CD4-positive, CD25-positive, alpha-beta regulatory T cell (primary cell): ENCODE measurements at regions not wholly inside any gene's neighbourhood (a gene's known extent, or its start where the extent isn't known, plus 50 kb on each side); places are given as distances from the start of the nearest gene placed in this dataset.

Source experiments
- ATAC-seq, 2 donors: fragments of 150-1000 bp; cut with Tn5 transposase; one replicate each; pipeline ENCODE4 v1.10.0; 2021; ENCODE audit warnings: low read depth in 2 of 2, moderate number of reproducible peaks in 2 of 2, moderate library complexity in 1 of 2
- DNase-seq, 3 donors: peaks; one replicate each; pipeline versions ENCODE4 v3.0.0 to v3.0.0-alpha.2; 2012 to 2022; ENCODE audit warnings: mixed read lengths in 1 of 3
- H3K27ac ChIP-seq: one replicate; pipeline ENCODE4 v1.7.0; 2013; ENCODE audit warnings: mild to moderate bottlenecking, low read length; ENCODE audit not compliant: insufficient read depth, poor library complexity, severe bottlenecking
- H3K27me3 ChIP-seq: one replicate; pipeline ENCODE4 v1.7.0; 2013; ENCODE audit warnings: low read length; ENCODE audit not compliant: control insufficient read depth, insufficient read depth
- H3K36me3 ChIP-seq: one replicate; pipeline ENCODE4 v1.7.0; 2013; ENCODE audit warnings: mild to moderate bottlenecking, low read length, moderate library complexity; ENCODE audit not compliant: control insufficient read depth, insufficient read depth
- H3K4me1 ChIP-seq: 2 replicates; pipeline ENCODE4 v1.7.0; 2013; ENCODE audit warnings: mild to moderate bottlenecking, low read length; ENCODE audit not compliant: insufficient read depth, control insufficient read depth, poor library complexity, severe bottlenecking
- H3K4me3 ChIP-seq: one replicate; pipeline ENCODE4 v1.7.0; 2013; ENCODE audit warnings: low read depth, mild to moderate bottlenecking, low read length, moderate library complexity
- H3K9me3 ChIP-seq, 2 experiments: 1 replicate in 1 of 2; 2 replicates in 1 of 2; pipeline ENCODE4 v1.7.0; 2013; ENCODE audit warnings: low read length in 2 of 2, mild to moderate bottlenecking in 1 of 2, moderate library complexity in 1 of 2; ENCODE audit not compliant: control insufficient read depth in 2 of 2
- H3K27ac Mint-ChIP-seq, 3 donors: one replicate each; pipeline ENCODE4 v1.8.0; 2020 to 2022; ENCODE audit warnings: mild to moderate bottlenecking in 3 of 3, mixed read lengths in 3 of 3, moderate library complexity in 2 of 3
- H3K27me3 Mint-ChIP-seq: one replicate; pipeline ENCODE4 v1.8.0; 2022; ENCODE audit warnings: mild to moderate bottlenecking, mixed read lengths
- H3K36me3 Mint-ChIP-seq: one replicate; pipeline ENCODE4 v1.8.0; 2020; ENCODE audit warnings: mixed read lengths
- H3K4me1 Mint-ChIP-seq, 4 donors: one replicate each; pipeline ENCODE4 v1.8.0; 2020 to 2022; ENCODE audit warnings: mixed read lengths in 4 of 4, mild to moderate bottlenecking in 1 of 4
- H3K4me3 Mint-ChIP-seq, 4 donors: one replicate each; pipeline ENCODE4 v1.8.0; 2020 to 2022; ENCODE audit warnings: mild to moderate bottlenecking in 4 of 4, mixed read lengths in 4 of 4, moderate library complexity in 3 of 4
- H3K9me3 Mint-ChIP-seq, 7 donors: one replicate each; pipeline ENCODE4 v1.8.0; 2020 to 2022; ENCODE audit warnings: mixed read lengths in 7 of 7, mild to moderate bottlenecking in 3 of 7, moderate library complexity in 2 of 7

DNA sequence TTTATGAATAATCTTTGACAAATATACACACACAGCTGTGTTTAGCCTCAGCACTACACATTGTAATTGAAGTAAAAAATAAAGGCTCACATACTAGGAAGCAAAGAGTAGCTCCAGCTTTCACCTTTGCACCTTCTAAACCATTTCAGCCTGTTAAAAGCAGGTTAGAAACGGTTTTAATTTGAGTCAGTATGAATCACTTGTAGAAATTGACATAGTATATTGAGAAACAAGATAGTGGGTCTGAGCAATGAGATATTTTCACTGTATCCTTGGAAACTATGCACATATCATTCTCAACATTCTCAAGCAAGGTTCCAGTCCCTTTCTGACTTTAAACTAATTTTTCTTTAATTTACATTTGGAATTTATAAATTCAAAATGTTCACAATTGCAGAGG is 380.3 kb downstream of the AASDHPPT start:
- Histone ChIP-seq H3K4me3 (no peak overlapping the region), H3K4me1 (no peaks in the 10 kb centered on the region), H3K36me3 (no peaks in the 10 kb centered on the region), H3K9me3 (peaks cover 0 to 2% of the 10 kb centered on the region in 2 experiments), H3K27ac (no peak overlapping the region), H3K27me3 (no peaks in the 10 kb centered on the region)
- H3K27ac Mint-ChIP-seq: no peak overlapping the region
- no peaks in the 10 kb centered on the region for H3K36me3 Mint-ChIP-seq
- peaks cover 0 to 18% (median 5%) of the 10 kb centered on the region in 7 donors for H3K9me3 Mint-ChIP-seq
- H3K4me3 Mint-ChIP-seq: no peak overlapping the region
- ATAC-seq: no peak
- no peaks in the 10 kb centered on the region for H3K27me3 Mint-ChIP-seq
- no peak for DNase-seq
- H3K4me1 Mint-ChIP-seq: no peaks in the 10 kb centered on the region

GRCh38 chr11:106459135-106459534 is 381.7 kb downstream of the AASDHPPT start:
- H3K4me1 Mint-ChIP-seq: no peaks in the 10 kb centered on the region
- DNase-seq (no peak), ATAC-seq (no peak)
- H3K27ac Mint-ChIP-seq: no peak overlapping the region
- H3K9me3 ChIP-seq: no peaks in the 10 kb centered on the region
- H3K27me3 Mint-ChIP-seq: no peaks in the 10 kb centered on the region
- H3K27me3 ChIP-seq: no peaks in the 10 kb centered on the region
- no peaks in the 10 kb centered on the region for H3K4me1 ChIP-seq
- no peak overlapping the region for H3K27ac ChIP-seq
- no peak overlapping the region for H3K4me3 ChIP-seq
- H3K36me3 Mint-ChIP-seq: no peaks in the 10 kb centered on the region
- peaks cover 3 to 15% (median 7%) of the 10 kb centered on the region in 7 donors for H3K9me3 Mint-ChIP-seq
- no peaks in the 10 kb centered on the region for H3K36me3 ChIP-seq
- no peak overlapping the region for H3K4me3 Mint-ChIP-seq

- Histone ChIP-seq H3K27me3 (no peaks in the 10 kb centered on the region), H3K4me3 (no peak overlapping the region), H3K4me1 (no peaks in the 10 kb centered on the region), H3K27ac (no peak overlapping the region), H3K36me3 (no peaks in the 10 kb centered on the region), H3K9me3 (no peaks in the 10 kb centered on the region)
- H3K9me3 Mint-ChIP-seq: peaks cover 1 to 7% (median 5%) of the 10 kb centered on the region in 7 donors
- no peak overlapping the region for H3K4me3 Mint-ChIP-seq
- ATAC-seq: no peak
- no peaks in the 10 kb centered on the region for H3K36me3 Mint-ChIP-seq
- no peak overlapping the region for H3K27ac Mint-ChIP-seq
- no peaks in the 10 kb centered on the region for H3K27me3 Mint-ChIP-seq
- no peaks in the 10 kb centered on the region for H3K4me1 Mint-ChIP-seq
- DNase-seq: no peak
These were observed 383.8 kb downstream of the AASDHPPT start for GRCh38 chr11:106461148-106461691.

GRCh38 chr11:106461839-106462545 is 384.5 kb downstream of the AASDHPPT start:
- Histone ChIP-seq H3K4me1 (no peaks in the 10 kb centered on the region), H3K27me3 (no peaks in the 10 kb centered on the region), H3K36me3 (no peaks in the 10 kb centered on the region), H3K27ac (no peak overlapping the region), H3K4me3 (no peak overlapping the region), H3K9me3 (no peaks in the 10 kb centered on the region)
- no peak for ATAC-seq
- no peak for DNase-seq
- Mint-ChIP-seq H3K9me3 (peaks cover 1 to 8% (median 5%) of the 10 kb centered on the region in 7 donors), H3K36me3 (no peaks in the 10 kb centered on the region), H3K4me1 (no peaks in the 10 kb centered on the region), H3K4me3 (no peak overlapping the region), H3K27ac (no peak overlapping the region), H3K27me3 (no peaks in the 10 kb centered on the region)

- H3K9me3 Mint-ChIP-seq: peaks cover 1 to 8% (median 5%) of the 10 kb centered on the region in 7 donors
- no peak overlapping the region for H3K4me3 Mint-ChIP-seq
- H3K9me3 ChIP-seq: no peaks in the 10 kb centered on the region
- no peak overlapping the region for H3K27ac ChIP-seq
- H3K4me1 ChIP-seq: no peaks in the 10 kb centered on the region
- no peaks in the 10 kb centered on the region for H3K27me3 Mint-ChIP-seq
- no peaks in the 10 kb centered on the region for H3K27me3 ChIP-seq
- DNase-seq: no peak
- H3K36me3 ChIP-seq: no peaks in the 10 kb centered on the region
- no peak for ATAC-seq
- H3K4me3 ChIP-seq: no peak overlapping the region
- no peak overlapping the region for H3K27ac Mint-ChIP-seq
- no peaks in the 10 kb centered on the region for H3K4me1 Mint-ChIP-seq
- no peaks in the 10 kb centered on the region for H3K36me3 Mint-ChIP-seq
These were observed 385.7 kb downstream of the AASDHPPT start for GRCh38 chr11:106463154-106463553.

DNA sequence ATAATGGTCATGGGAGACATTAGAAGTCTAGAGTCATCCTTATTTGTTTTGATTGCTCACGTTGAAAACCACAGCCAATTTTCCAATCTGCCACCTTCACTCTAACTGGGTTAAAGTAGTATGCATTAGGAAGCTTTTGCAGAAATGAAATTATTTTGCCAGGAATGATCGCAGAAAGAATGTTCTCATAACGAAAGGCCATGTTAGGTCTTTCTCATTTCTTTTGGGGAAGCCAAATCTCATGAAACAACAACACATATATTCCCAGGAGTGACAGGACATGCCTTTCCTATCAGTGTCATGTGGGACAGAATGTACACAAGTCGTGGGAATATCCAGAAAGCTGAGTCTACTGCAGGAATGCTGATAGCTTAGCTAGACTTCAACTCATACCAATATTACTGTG is 386.3 kb downstream of the AASDHPPT start:
- Histone ChIP-seq H3K4me1 (no peaks in the 10 kb centered on the region), H3K9me3 (no peaks in the 10 kb centered on the region), H3K4me3 (no peak overlapping the region), H3K27ac (no peak overlapping the region), H3K36me3 (no peaks in the 10 kb centered on the region), H3K27me3 (no peaks in the 10 kb centered on the region)
- Mint-ChIP-seq H3K9me3 (peaks cover 1 to 8% (median 5%) of the 10 kb centered on the region in 7 donors), H3K36me3 (no peaks in the 10 kb centered on the region), H3K27me3 (peaks cover 3% of the 10 kb centered on the region), H3K27ac (no peak overlapping the region), H3K4me1 (no peaks in the 10 kb centered on the region), H3K4me3 (no peak overlapping the region)
- DNase-seq (no peak), ATAC-seq (no peak)

DNA sequence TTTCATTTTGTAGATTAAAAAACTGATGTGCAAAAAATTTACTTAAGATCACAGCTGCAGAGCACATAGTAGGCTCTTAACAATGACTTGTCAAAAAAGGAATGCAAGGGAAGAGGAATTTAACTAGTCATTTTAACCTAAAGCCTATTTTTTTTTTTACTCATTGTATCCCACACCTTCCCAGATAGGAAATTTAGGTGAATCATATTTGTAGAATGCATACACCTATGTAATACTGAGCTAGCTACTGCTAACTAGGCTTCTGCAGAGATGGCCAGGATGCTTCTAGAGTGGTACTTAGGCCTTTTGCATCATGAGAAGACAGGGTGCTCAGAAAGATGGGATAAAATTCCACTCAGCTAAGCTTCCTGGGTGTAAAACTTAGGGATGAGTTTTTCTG is 387.3 kb downstream of the AASDHPPT start:
- DNase-seq: no peak

GRCh38 chr11:106466521-106467080 is 389.1 kb downstream of the AASDHPPT start:
- Histone ChIP-seq H3K4me1 (no peaks in the 10 kb centered on the region), H3K4me3 (no peak overlapping the region), H3K9me3 (no peaks in the 10 kb centered on the region), H3K27me3 (no peaks in the 10 kb centered on the region), H3K27ac (no peak overlapping the region), H3K36me3 (no peaks in the 10 kb centered on the region)
- DNase-seq (no peak), ATAC-seq (no peak)
- Mint-ChIP-seq H3K27me3 (peaks cover 4% of the 10 kb centered on the region), H3K9me3 (peaks cover 0 to 8% (median 3%) of the 10 kb centered on the region in 7 donors), H3K27ac (no peak overlapping the region), H3K4me3 (no peak overlapping the region), H3K36me3 (no peaks in the 10 kb centered on the region), H3K4me1 (no peaks in the 10 kb centered on the region)

More for the DNA sequence above, 387.3 kb downstream of the AASDHPPT start:
- Mint-ChIP-seq H3K27ac (no peak overlapping the region), H3K9me3 (peaks cover 0 to 8% (median 3%) of the 10 kb centered on the region in 7 donors), H3K4me3 (no peak overlapping the region), H3K36me3 (no peaks in the 10 kb centered on the region), H3K4me1 (no peaks in the 10 kb centered on the region), H3K27me3 (peaks cover 4% of the 10 kb centered on the region)
- no peak for ATAC-seq
- Histone ChIP-seq H3K4me1 (no peaks in the 10 kb centered on the region), H3K4me3 (no peak overlapping the region), H3K27ac (no peak overlapping the region), H3K9me3 (no peaks in the 10 kb centered on the region), H3K36me3 (no peaks in the 10 kb centered on the region), H3K27me3 (no peaks in the 10 kb centered on the region)
